Lung microvascular endothelial cell (primary cell): ENCODE measurements at regions not wholly inside any gene's neighbourhood (a gene's known extent, or its start where the extent isn't known, plus 50 kb on each side); places are given as distances from the start of the nearest gene placed in this dataset.

Source experiments
- DNase-seq, 2 donors: peaks; one replicate each; pipeline versions ENCODE4 v3.0.0 to v3.0.0-alpha.2; 2010; ENCODE audit warnings: low read depth in 2 of 2

DNA sequence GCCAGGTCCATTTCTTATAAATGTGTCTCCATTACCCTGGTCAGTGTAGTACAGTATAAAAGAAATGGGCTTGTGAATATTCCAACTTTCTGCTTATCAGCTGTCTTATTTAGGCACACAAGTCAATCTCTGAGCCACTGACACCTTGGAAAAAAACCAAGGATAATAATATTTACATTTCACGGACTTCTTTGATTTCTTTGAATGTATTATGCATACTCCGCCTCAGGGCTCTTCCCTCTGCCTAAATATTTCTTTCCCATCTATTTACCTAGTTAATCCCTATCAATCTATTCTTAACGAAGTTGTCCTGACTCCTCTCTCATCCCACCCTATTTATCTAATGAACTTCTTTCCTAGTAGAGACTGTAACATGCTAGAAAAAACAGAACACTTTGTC is 253.8 kb downstream of the CRPPA start:
- DNase-seq, result no peak

DNA sequence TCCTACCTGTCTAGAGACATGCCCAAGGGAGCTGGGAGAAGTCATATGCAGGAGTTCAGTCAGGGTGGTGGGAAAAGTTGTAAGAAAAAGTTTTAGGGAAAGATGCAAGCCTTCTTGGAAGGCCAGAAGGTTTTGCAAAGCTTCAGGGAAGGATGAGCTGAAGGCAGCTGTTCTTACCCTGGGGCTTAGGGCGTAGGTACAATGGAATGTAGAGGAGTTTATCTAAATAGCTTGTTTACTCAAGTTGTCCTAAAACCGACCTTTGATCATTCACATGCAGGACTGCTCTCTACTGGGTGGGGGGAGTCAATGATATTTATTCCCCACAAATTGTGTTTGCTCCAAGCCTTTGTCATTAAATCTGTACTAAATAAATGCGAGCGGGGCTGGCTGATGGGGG is 277.0 kb downstream of the CRPPA start:
- no peak for DNase-seq

- no peak for DNase-seq
Measured at GRCh38 chr7:16137944-16138343, 283.4 kb downstream of the CRPPA start.

DNA sequence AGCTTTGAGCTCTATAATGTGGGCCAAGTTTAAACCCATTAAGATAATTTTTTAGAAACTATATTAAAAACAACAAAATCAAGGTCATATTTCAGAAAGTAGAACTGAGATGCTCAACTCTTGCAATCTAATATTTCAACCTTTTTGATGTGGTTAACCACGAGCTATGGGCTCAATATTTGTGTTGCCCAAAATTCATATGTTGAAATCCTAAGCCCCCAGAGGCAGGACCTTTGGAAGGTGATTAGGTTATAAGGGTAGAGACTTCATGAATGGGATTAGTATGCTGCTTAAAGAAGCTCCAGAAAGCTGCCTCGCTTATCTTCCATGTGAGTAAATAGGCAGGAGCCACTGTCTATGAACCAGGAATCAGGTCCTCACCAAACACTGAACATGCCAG is 284.4 kb downstream of the CRPPA start:
- no peak for DNase-seq

GRCh38 chr7:16135658-16136057 is 285.7 kb downstream of the CRPPA start:
- DNase-seq, result no peak

DNA sequence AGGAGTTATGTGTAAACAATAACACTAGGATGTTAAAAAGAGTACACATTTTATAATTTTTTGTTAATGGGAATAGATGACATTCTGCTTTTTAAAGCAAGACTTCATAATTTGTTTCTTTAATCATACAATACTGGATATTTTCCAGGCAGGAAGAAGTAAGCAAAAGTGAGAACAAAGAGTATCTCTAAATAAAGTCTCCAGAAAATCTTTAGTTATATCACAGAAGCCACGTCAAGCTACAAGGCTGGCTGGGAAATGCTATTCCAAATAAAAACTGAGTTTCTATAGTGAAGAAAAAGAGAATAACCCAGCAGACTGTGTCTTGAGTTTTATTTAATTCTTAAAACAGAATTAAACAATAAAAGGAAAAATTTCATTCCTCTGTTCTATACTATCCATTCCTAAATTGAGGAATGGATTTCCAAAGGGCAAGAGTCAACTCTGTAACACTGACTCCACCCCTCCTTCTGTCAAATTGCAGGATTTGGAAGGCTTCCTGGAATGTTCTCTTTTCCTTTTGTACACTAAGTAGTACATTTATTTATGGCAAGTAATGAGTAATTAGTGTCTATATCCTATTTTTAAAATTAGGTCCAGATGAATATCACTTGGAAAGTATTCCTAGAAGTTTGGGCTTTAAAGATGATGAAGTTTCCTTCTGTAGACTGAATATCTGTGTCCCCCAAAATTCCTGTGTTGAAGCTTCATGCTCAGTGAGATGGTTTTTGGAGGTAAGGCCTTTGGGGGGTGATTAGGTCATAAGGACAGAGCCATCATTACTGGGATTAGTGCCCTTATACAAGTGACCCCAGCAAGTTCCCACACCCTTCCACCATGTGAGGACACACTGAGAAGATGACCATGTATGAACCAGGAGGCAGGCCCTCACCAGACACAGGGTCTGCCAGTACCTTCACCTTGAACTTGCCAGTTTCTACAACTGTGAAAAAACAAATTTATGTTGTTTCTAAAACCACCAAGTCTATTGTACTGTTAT is 290.9 kb downstream of the CRPPA start:
- DNase-seq, result peak in 1 of 2 donors; percentile 53

GRCh38 chr7:16129431-16130110 is 291.8 kb downstream of the CRPPA start:
- peak; percentile 35 to 64 for DNase-seq

GRCh38 chr7:16123117-16123770 is 298.1 kb downstream of the CRPPA start:
- no peak for DNase-seq

DNA sequence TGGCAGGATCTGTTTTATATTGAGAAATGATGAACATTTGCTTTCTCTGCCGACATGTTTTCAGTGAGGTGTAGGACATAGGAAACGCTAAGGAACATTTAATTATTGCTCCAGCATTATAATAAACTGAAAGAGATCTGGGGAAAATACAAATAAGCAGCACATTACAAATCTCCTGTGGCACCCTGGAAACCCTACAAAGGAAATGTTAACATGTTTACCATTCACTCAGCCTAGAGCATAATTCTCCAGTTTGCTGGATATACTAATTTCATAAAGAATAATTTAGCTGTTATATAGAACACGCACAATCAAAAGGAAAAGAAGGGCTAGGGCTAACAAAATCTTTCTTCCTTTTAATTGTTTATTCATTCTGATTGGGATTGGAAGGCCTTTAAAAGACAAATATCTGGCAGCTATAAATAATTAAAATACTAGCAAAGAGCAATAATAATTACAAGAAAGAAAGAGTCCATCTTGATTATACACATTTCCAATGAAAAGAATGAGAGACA is 299.4 kb downstream of the CRPPA start:
- no peak for DNase-seq

DNA sequence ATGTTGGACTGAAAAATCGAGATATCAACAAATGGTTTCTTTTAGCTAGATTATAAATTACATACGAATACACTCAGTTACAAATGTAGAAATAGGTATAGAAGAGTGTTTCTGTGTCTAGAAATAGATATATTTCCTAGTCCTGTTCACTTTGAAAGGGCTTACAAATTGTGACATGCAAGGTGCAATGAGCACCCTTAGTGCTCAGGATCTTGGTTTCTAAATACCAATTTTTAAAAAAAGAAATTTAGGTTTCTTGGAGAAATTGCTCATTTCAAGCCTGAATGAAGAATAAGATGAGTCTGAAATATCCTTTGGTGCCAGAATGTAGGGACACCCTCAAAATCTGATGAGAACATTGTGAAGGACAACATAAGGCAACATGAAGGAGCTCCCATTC is 306.0 kb downstream of the CRPPA start:
- no peak for DNase-seq

DNA sequence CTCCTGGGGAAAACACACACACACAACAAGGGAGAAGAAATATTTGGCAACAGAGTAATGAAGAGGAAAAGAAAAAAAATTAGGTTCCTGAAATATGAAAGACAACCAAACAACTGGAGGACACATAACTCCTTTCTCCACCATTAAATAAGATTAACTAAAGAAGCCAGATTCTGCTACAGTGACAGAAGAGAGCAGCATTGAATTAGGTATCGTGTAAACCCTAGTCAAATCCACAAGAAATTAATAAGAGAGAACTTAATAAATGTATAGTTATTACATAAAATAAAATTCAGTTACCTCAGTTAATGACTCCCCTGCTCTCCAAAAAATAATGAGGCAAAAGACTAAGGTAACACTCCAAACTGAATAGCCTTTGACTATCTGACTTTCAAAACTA is 306.7 kb downstream of the CRPPA start:
- peak; percentile 36 to 64 for DNase-seq

DNA sequence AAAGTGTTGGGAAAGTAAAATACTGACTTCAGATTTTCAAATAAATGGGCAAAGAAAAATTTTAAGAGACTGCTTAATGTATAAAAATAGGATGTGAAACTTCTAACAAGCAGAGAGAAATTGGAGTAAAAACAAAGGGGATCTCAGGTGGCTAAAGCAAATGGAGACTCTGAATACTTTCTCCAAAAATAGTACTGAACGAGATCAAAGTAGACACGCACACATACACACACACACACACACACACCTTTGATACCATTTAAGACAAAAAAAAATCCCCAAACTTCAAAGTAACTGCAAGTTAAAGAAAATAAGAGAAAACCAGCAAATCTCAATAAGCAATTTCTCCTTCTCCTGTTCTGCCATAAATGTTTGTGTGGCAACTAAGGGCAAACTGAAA is 307.3 kb downstream of the CRPPA start:
- no peak for DNase-seq

- no peak for DNase-seq
Measured at GRCh38 chr7:16113058-16113457, 308.3 kb downstream of the CRPPA start.

DNA sequence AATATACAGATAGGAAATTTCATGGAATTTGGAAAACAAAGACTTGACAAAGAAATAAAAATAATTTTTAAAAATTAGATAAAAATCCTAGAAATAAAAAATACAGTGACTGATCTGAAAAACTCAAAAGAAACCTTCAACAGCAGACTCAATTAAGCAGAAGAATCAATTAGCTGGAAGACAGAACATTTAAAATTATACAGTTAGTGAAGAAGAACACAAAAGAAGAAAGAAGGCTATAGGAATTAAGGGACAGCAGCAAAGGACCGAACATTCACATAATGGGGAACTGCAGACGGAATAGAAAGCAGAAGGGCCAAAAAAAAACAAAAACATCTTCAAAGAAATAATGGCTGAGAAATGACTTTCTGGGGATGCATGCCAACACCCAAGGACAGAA is 314.5 kb downstream of the CRPPA start:
- no peak for DNase-seq

- no peak for DNase-seq
Measured at GRCh38 chr7:16106300-16106699, 315.0 kb downstream of the CRPPA start.

DNA sequence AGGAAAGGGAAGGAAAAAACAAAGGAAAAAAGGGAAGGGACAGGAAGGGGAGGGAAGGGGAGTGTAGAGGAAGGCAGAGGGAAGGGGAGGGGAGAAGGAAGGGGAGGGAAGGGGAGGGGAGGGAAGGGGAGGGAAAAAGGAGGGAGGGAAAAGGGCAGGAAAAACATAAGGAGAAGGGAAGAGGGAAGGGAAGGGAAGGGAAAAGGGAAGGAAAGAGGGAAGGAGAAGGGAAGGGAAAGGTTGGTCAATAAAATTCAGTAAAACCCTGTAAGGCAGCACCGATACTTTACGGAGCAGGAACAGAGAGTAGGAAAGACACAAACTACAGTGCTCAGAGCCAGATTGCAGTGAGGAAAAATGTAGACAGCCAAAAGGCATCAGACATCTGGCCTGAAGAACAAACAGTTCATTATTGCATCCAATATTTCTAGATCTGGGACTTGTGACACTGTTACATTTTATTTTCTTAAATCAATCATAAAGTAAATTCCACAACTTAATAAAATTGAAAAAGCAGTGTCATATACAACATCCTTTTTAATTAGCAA is 322.0 kb downstream of the CRPPA start:
- DNase-seq, result no peak

DNA sequence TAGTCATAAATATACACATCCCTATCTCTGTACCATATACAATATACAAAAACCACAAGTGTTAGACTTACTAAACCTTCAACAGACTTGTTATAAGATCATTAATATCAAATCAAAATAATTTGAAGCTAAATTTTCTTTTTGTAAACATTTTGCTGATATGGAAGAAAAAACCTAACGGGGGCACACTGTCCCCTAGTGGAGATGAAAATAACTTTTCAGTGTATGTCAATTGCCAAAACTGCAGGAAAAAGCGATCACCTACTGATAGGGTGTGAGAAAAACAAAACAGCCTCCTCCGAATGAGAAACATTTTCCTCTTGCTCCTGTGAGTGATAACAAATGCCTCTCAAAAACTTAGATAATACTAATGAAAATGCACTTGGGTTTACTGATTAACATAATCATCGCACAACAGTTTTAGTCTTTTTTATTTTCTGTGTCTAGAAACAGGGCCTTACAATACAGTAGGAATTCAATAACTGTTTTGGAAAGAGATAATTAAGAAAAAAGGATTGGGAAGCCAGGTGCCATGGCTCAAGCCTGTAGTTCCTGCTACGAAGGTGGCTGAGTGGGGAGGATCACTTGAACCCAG is 322.7 kb downstream of the CRPPA start:
- peak; percentile 65 to 79 for DNase-seq

- peak; percentile 52 to 65 for DNase-seq
Measured at GRCh38 chr7:16098058-16098457, 323.3 kb downstream of the CRPPA start.

DNA sequence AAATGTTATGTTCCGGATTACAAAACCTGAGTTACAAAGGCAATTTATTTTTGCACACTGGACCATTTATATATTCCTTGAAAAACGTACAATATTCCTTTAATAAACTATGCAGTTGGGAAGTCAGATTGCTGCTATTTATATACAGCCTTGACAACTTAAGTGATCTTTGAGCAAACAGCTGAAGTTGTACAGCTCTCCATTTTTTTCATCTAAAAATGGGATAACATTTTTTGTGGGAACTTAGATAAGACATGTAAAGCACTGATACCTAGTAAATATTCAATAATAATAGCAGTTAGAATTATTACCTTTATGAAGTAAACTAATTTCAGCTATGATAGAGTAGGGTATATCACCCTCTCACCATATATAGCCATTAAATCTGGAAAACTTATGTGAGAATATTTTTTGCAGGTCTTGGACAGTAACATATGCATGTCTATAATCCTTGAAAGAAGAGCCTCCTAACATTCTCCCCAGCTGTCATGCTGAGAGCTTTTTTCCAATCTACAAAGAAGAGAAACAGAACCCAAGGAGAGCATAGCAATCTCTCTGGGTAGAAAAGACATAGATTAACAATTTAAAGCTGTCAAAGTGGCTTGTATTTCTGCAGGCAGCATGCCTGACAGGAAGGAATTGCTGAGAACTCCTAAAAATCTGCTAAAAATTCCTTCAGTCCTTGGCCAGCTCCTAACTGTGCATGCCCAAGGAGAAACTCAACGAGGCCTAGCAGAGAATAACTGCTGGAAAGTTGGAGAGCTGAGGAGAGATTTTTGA is 326.0 kb downstream of the CRPPA start:
- DNase-seq, result peak in 1 of 2 donors; percentile 12

DNA sequence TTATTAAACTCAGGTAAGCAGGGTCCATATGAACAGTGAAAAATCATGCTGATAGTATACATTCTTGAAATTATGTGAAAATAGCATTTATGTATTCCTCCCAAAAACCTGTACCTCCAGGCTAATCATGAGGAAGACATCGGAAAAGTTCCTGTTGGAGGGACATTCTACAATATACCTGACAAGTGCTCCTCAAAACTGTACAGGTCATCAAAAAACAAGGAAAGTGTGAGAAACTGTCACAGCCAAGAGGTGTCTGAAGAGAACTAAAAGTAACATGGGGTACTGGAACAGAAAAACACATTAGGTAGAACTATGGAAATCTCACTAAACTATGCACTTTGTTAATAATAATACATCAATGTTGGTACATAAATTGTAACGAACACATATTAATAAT is 326.7 kb downstream of the CRPPA start:
- no peak for DNase-seq

- no peak for DNase-seq
Measured at GRCh38 chr7:16092711-16093110, 328.6 kb downstream of the CRPPA start.
